ENCODE measurements at regions not wholly inside any gene's neighbourhood (a gene's known extent, or its start where the extent isn't known, plus 50 kb on each side); places are given as distances from the start of the nearest gene placed in this dataset.

GRCh38 chr6:63426844-63427243, 107.1 kb upstream of the LGSN start:
- DNase-seq (ENCODE audit: low spot score), result no peak
- TF ChIP-seq, protein P1, sequence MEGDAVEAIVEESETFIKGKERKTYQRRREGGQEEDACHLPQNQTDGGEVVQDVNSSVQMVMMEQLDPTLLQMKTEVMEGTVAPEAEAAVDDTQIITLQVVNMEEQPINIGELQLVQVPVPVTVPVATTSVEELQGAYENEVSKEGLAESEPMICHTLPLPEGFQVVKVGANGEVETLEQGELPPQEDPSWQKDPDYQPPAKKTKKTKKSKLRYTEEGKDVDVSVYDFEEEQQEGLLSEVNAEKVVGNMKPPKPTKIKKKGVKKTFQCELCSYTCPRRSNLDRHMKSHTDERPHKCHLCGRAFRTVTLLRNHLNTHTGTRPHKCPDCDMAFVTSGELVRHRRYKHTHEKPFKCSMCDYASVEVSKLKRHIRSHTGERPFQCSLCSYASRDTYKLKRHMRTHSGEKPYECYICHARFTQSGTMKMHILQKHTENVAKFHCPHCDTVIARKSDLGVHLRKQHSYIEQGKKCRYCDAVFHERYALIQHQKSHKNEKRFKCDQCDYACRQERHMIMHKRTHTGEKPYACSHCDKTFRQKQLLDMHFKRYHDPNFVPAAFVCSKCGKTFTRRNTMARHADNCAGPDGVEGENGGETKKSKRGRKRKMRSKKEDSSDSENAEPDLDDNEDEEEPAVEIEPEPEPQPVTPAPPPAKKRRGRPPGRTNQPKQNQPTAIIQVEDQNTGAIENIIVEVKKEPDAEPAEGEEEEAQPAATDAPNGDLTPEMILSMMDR (IDR thresholded peaks at IDR 0.05; ENCODE audit: extremely low read depth, missing control alignments), result no peak

- no peak for DNase-seq (ENCODE audit: low spot score)
- TF ChIP-seq, protein P1 (IDR thresholded peaks at IDR 0.05; ENCODE audit: extremely low read depth, missing control alignments), result no peak
Observed at GRCh38 chr6:63427951-63428350, 108.2 kb upstream of the LGSN start.

DNA sequence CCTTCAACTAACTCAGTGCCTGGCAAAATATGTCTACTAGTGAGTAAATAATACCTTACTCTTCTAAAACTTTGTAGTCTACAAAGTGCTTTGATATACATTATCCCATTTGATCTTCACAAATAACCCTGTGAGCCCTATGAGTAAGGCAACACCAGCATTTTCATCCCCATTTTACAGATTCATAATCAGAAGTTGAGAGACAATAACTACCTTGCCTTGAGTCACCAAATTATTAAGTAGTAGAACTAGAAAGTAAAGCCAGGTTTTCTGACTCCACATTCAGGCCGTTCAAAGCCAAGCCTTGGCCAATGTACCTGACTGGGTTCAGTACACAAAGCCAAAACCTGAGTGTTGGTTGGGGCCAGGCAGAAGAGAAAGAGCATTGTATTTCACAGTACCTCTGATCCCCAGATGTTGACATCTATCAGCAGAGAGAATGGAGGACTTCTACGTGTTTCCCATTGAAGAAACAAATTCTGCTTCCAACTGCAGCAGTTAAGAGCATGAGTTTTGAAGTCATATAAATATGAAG, 111.3 kb upstream of the LGSN start:
- no peak for DNase-seq (ENCODE audit: low spot score)
- TF ChIP-seq, protein P1 (IDR thresholded peaks at IDR 0.05; ENCODE audit: extremely low read depth, missing control alignments), result no peak

GRCh38 chr6:63434943-63435342, 115.2 kb upstream of the LGSN start:
- TF ChIP-seq, protein P1 (IDR thresholded peaks at IDR 0.05; ENCODE audit: extremely low read depth, missing control alignments), result no peak

GRCh38 chr6:63436356-63436755, 116.6 kb upstream of the LGSN start:
- TF ChIP-seq, protein P1 (IDR thresholded peaks at IDR 0.05; ENCODE audit: extremely low read depth, missing control alignments), result no peak
- DNase-seq (ENCODE audit: low spot score), result no peak

More at GRCh38 chr6:63434943-63435342, 115.2 kb upstream of the LGSN start:
- DNase-seq (ENCODE audit: low spot score), result no peak

DNA sequence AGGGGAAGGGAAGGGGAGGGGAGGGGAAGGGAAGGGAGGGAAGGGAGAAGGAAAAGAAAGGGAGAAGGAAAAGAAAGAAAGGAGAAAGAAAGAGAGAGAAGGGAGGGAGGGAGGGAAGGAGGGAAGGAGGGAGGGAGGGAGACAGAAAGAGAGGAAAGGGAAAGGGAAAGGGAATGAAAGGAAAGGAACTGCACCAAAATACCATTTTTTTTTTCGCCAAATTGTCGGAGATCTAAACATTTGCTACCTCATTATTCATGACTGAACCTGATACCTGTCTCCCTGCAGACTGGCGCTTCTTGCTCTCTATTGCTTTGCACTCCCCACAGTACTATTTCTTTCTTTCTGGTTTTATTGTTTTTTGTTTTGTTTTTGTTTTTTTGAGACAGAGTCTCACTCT, 117.3 kb upstream of the LGSN start:
- DNase-seq (ENCODE audit: low spot score), result no peak
- TF ChIP-seq, protein P1 (IDR thresholded peaks at IDR 0.05; ENCODE audit: extremely low read depth, missing control alignments), result no peak

- DNase-seq (ENCODE audit: low spot score), result no peak
- TF ChIP-seq, protein P1 (IDR thresholded peaks at IDR 0.05; ENCODE audit: extremely low read depth, missing control alignments), result no peak
Observed at GRCh38 chr6:63440057-63440456, 120.3 kb upstream of the LGSN start.
